ENCODE measurements at regions not wholly inside any gene's neighbourhood (a gene's known extent, or its start where the extent isn't known, plus 50 kb on each side); places are given as distances from the start of the nearest gene placed in this dataset.
"Not testable (repeated sequence)": the region's sequence is repeated elsewhere in the genome, so short reads cannot be mapped to it uniquely, and the experiment has no call there.

GRCh38 chr2:228425411-228426060, 244.0 kb upstream of the SPHKAP start:
- WGBS: 73% methylated on average over 29 of the region's 31 CpGs
- H3K9me3 ChIP-seq (ENCODE audit: control insufficient read depth in 4 of 4, low read length in 3 of 4); DNase-seq (ENCODE audit: low spot score): not testable (repeated sequence)

DNA sequence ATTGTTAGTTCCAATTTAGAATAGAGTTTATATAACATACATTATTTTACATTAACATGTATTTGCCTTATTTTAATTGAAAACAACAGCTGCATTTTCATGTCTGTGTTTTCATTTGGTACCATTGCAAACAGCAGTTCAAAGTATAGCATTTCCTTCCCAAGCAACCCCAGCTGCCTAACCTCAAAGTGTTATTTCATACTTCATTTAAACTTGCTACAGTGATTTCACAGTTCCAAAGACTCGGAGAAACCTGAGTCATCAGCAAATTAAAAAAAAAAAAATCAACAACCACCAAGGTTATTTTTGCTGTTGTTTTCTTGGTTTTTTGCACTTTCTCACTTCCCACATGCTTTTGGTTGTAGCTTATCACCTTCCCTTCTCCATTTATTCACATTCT, 236.5 kb upstream of the SPHKAP start:
- Histone ChIP-seq H3K4me3 (ENCODE audit: low read depth in 1 of 3, low read length in 3 of 3) (no peak overlapping the region), H3K4me1 (ENCODE audit: control insufficient read depth in 4 of 4, insufficient read depth in 4 of 4, low read length in 3 of 4) (no peaks in the 10 kb centered on the region), H3K36me3 (ENCODE audit: control insufficient read depth in 4 of 4, insufficient read depth in 3 of 4, low read depth in 1 of 4, low read length in 3 of 4) (no peaks in the 10 kb centered on the region), H3K27ac (ENCODE audit: low read depth in 1 of 2, low read length in 2 of 2) (no peak overlapping the region), H3K9me3 (ENCODE audit: control insufficient read depth in 4 of 4, low read length in 3 of 4) (no peaks in the 10 kb centered on the region), H3K9ac (ENCODE audit: low read depth in 1 of 2, low read length in 2 of 2) (no peak overlapping the region), H3K27me3 (ENCODE audit: control insufficient read depth in 4 of 4, insufficient read depth in 4 of 4, low read length in 3 of 4) (no peaks in the 10 kb centered on the region)
- 50% methylated on average over 1 of the region's 1 CpG for WGBS
- DNase-seq (ENCODE audit: low spot score): no peak
- TF ChIP-seq GABPA (IDR thresholded peaks at IDR 0.05 in 1 of 2, conservative IDR thresholded peaks at IDR 0.05 in 1 of 2): no peak
- TF ChIP-seq RAD21 (IDR thresholded peaks at IDR 0.05): no peak
- TF ChIP-seq MAX (IDR thresholded peaks at IDR 0.05): no peak
- TF ChIP-seq, protein P1, sequence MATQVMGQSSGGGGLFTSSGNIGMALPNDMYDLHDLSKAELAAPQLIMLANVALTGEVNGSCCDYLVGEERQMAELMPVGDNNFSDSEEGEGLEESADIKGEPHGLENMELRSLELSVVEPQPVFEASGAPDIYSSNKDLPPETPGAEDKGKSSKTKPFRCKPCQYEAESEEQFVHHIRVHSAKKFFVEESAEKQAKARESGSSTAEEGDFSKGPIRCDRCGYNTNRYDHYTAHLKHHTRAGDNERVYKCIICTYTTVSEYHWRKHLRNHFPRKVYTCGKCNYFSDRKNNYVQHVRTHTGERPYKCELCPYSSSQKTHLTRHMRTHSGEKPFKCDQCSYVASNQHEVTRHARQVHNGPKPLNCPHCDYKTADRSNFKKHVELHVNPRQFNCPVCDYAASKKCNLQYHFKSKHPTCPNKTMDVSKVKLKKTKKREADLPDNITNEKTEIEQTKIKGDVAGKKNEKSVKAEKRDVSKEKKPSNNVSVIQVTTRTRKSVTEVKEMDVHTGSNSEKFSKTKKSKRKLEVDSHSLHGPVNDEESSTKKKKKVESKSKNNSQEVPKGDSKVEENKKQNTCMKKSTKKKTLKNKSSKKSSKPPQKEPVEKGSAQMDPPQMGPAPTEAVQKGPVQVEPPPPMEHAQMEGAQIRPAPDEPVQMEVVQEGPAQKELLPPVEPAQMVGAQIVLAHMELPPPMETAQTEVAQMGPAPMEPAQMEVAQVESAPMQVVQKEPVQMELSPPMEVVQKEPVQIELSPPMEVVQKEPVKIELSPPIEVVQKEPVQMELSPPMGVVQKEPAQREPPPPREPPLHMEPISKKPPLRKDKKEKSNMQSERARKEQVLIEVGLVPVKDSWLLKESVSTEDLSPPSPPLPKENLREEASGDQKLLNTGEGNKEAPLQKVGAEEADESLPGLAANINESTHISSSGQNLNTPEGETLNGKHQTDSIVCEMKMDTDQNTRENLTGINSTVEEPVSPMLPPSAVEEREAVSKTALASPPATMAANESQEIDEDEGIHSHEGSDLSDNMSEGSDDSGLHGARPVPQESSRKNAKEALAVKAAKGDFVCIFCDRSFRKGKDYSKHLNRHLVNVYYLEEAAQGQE (IDR thresholded peaks at IDR 0.05): no peak
- TF ChIP-seq CTCF (IDR thresholded peaks at IDR 0.05; ENCODE audit: low read depth, low read length, missing input control): no peak
- TF ChIP-seq EGR1 (IDR thresholded peaks at IDR 0.05; ENCODE audit: low read depth in 2 of 2): no peak
- no peak for TF ChIP-seq TAF1 (conservative IDR thresholded peaks at IDR 0.05)
- TF ChIP-seq JUND (IDR thresholded peaks at IDR 0.05): no peak
- TF ChIP-seq FOXA2 (IDR thresholded peaks at IDR 0.05): no peak
- no peak for TF ChIP-seq SP1 (IDR thresholded peaks at IDR 0.05)
- TF ChIP-seq NR2F2 (IDR thresholded peaks at IDR 0.05): no peak
- TF ChIP-seq ZBTB33 (IDR thresholded peaks at IDR 0.05): no peak
- TF ChIP-seq ATF3 (IDR thresholded peaks at IDR 0.05): no peak
- TF ChIP-seq HNF4A (conservative IDR thresholded peaks at IDR 0.05): no peak
- TF ChIP-seq YY1 (IDR thresholded peaks at IDR 0.05): no peak
- no peak for TF ChIP-seq HNF4G (IDR thresholded peaks at IDR 0.05)
- no peak for TF ChIP-seq RXRA (IDR thresholded peaks at IDR 0.05)
- no peak for TF ChIP-seq FOXA1 (IDR thresholded peaks at IDR 0.05)

More at GRCh38 chr2:228425411-228426060, 244.0 kb upstream of the SPHKAP start:
- H3K27ac ChIP-seq (ENCODE audit: low read depth in 1 of 2, low read length in 2 of 2); H3K9ac ChIP-seq (ENCODE audit: low read depth in 1 of 2, low read length in 2 of 2); H3K4me3 ChIP-seq (ENCODE audit: low read depth in 1 of 3, low read length in 3 of 3); H3K36me3 ChIP-seq (ENCODE audit: control insufficient read depth in 4 of 4, insufficient read depth in 3 of 4, low read depth in 1 of 4, low read length in 3 of 4); H3K27me3 ChIP-seq (ENCODE audit: control insufficient read depth in 4 of 4, insufficient read depth in 4 of 4, low read length in 3 of 4); H3K4me1 ChIP-seq (ENCODE audit: control insufficient read depth in 4 of 4, insufficient read depth in 4 of 4, low read length in 3 of 4): not testable (repeated sequence)

All from liver (tissue), 8 donors.